ENCODE measurements at regions not wholly inside any gene's neighbourhood (a gene's known extent, or its start where the extent isn't known, plus 50 kb on each side); places are given as distances from the start of the nearest gene placed in this dataset.

- intact Hi-C loops (cut with micrococcal nuclease), result no loop called here
- DNase-seq, result no peak
- Mint-ChIP-seq H3K4me3 (no peak overlapping the region), H3K9me3 (peaks cover 0 to 6% (median 1%) of the 10 kb centered on the region in 7 donors), H3K27ac (no peak overlapping the region), H3K4me1 (no peaks in the 10 kb centered on the region), H3K27me3 (ENCODE audit: low read depth in 3 of 3) (peaks cover 0 to 5% (median 0%) of the 10 kb centered on the region in 3 donors), H3K36me3 (no peaks in the 10 kb centered on the region)
- no peaks in the 10 kb centered on the region for H3K4me1 ChIP-seq (ENCODE audit: control insufficient read depth in 1 of 2, insufficient read depth in 2 of 2, low read length in 2 of 2)
- H4K20me1 ChIP-seq (ENCODE audit: insufficient read depth, low read length), result no peaks in the 10 kb centered on the region
- no peaks in the 10 kb centered on the region for H3K9me3 ChIP-seq (replicated peaks in 1 of 2; ENCODE audit: control insufficient read depth in 1 of 2, insufficient read depth in 1 of 2, low read length in 2 of 2)
- H3K4me3 ChIP-seq (replicated peaks in 1 of 3; ENCODE audit: low read depth in 2 of 3, low read length in 3 of 3), result no peak overlapping the region
- H2AFZ ChIP-seq (ENCODE audit: insufficient read depth, low read depth, low read length, poor library complexity, severe bottlenecking), result no peak overlapping the region
- no peaks in the 10 kb centered on the region for H3K27me3 ChIP-seq (ENCODE audit: control insufficient read depth in 2 of 2, insufficient read depth in 2 of 2, low read length in 2 of 2)
- no peaks in the 10 kb centered on the region for H3K79me2 ChIP-seq (ENCODE audit: insufficient read depth, low read length)
- H3K9ac ChIP-seq (ENCODE audit: insufficient read depth, low read length, poor library complexity, severe bottlenecking), result no peak overlapping the region
- no peaks in the 10 kb centered on the region for H3K36me3 ChIP-seq (replicated peaks in 1 of 2; ENCODE audit: control insufficient read depth in 1 of 2, insufficient read depth in 2 of 2, low read length in 2 of 2)
- no peak overlapping the region for H3K4me2 ChIP-seq (replicated peaks; ENCODE audit: extremely low read depth, low read length, poor library complexity, severe bottlenecking)
- H3K27ac ChIP-seq (ENCODE audit: low read depth in 1 of 2, low read length in 2 of 2), result no peak overlapping the region
- TF ChIP-seq, protein P1, sequence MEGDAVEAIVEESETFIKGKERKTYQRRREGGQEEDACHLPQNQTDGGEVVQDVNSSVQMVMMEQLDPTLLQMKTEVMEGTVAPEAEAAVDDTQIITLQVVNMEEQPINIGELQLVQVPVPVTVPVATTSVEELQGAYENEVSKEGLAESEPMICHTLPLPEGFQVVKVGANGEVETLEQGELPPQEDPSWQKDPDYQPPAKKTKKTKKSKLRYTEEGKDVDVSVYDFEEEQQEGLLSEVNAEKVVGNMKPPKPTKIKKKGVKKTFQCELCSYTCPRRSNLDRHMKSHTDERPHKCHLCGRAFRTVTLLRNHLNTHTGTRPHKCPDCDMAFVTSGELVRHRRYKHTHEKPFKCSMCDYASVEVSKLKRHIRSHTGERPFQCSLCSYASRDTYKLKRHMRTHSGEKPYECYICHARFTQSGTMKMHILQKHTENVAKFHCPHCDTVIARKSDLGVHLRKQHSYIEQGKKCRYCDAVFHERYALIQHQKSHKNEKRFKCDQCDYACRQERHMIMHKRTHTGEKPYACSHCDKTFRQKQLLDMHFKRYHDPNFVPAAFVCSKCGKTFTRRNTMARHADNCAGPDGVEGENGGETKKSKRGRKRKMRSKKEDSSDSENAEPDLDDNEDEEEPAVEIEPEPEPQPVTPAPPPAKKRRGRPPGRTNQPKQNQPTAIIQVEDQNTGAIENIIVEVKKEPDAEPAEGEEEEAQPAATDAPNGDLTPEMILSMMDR (IDR thresholded peaks at IDR 0.05), result no peak
Observed at GRCh38 chr18:71249791-71250190, 960.9 kb downstream of the SOCS6 start.

DNA sequence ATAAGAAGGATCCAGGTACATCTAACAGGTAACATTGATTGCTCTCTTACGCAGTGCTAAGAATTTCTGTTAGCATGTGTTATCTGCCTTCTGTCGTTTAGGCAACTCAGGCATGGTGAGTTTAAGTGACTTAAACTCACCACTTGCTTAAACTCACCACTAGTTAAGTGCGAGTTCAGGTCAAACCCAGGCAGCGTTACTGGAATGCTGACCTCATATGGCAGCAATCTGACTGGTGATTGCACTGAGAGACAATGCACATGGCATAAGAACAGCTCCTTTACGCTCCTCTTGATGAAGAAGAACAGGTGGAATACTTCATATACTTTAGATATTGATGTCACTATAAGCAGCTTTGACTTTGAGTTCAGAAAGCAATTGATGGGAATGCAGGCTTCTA is 954.1 kb downstream of the SOCS6 start:
- 82% methylated on average over 2 of the region's 5 CpGs for WGBS (ENCODE audit: insufficient coverage)
- H3K27ac Mint-ChIP-seq, result no peak overlapping the region
- Histone ChIP-seq H3K4me2 (replicated peaks; ENCODE audit: extremely low read depth, low read length, poor library complexity, severe bottlenecking) (no peak overlapping the region), H2AFZ (ENCODE audit: insufficient read depth, low read depth, low read length, poor library complexity, severe bottlenecking) (no peak overlapping the region), H3K79me2 (ENCODE audit: insufficient read depth, low read length) (no peaks in the 10 kb centered on the region), H3K27me3 (ENCODE audit: control insufficient read depth in 2 of 2, insufficient read depth in 2 of 2, low read length in 2 of 2) (no peaks in the 10 kb centered on the region), H4K20me1 (ENCODE audit: insufficient read depth, low read length) (no peaks in the 10 kb centered on the region), H3K4me1 (ENCODE audit: control insufficient read depth in 1 of 2, insufficient read depth in 2 of 2, low read length in 2 of 2) (no peaks in the 10 kb centered on the region), H3K9ac (ENCODE audit: insufficient read depth, low read length, poor library complexity, severe bottlenecking) (no peak overlapping the region), H3K36me3 (replicated peaks in 1 of 2; ENCODE audit: control insufficient read depth in 1 of 2, insufficient read depth in 2 of 2, low read length in 2 of 2) (no peaks in the 10 kb centered on the region), H3K4me3 (replicated peaks in 1 of 3; ENCODE audit: low read depth in 2 of 3, low read length in 3 of 3) (no peak overlapping the region), H3K9me3 (replicated peaks in 1 of 2; ENCODE audit: control insufficient read depth in 1 of 2, insufficient read depth in 1 of 2, low read length in 2 of 2) (no peaks in the 10 kb centered on the region), H3K27ac (ENCODE audit: low read depth in 1 of 2, low read length in 2 of 2) (no peak overlapping the region)
- H3K4me3 Mint-ChIP-seq, result no peak overlapping the region
- H3K27me3 Mint-ChIP-seq (ENCODE audit: low read depth in 3 of 3), result peaks cover 0 to 2% (median 0%) of the 10 kb centered on the region in 3 donors
- DNase-seq, result no peak
- peaks cover 0 to 2% (median 0%) of the 10 kb centered on the region in 7 donors for H3K9me3 Mint-ChIP-seq
- no peaks in the 10 kb centered on the region for H3K36me3 Mint-ChIP-seq
- TF ChIP-seq, protein P1 (IDR thresholded peaks at IDR 0.05), result no peak
- intact Hi-C loops (cut with micrococcal nuclease), result no loop called here
- H3K4me1 Mint-ChIP-seq, result no peaks in the 10 kb centered on the region

Measured in CD14-positive monocyte (primary cell).